ENCODE measurements at regions not wholly inside any gene's neighbourhood (a gene's known extent, or its start where the extent isn't known, plus 50 kb on each side); places are given as distances from the start of the nearest gene placed in this dataset.

GRCh38 chr15:46365572-46365971 lies 730.7 kb downstream of the SQOR start:
- no peak overlapping the region for H3K27ac ChIP-seq (ENCODE audit: low read depth, low read length)
- Mint-ChIP-seq H3K4me1 (no peaks in the 10 kb centered on the region), H3K27me3 (peaks cover 0 to 2% of the 10 kb centered on the region in 2 donors), H3K36me3 (no peaks in the 10 kb centered on the region), H3K4me3 (no peak overlapping the region), H3K9me3 (peaks cover 4 to 12% (median 7%) of the 10 kb centered on the region in 8 donors), H3K27ac (no peak overlapping the region)
- no peaks in the 10 kb centered on the region for H3K27me3 ChIP-seq (ENCODE audit: insufficient read depth, low read length)
- intact Hi-C loops (cut with micrococcal nuclease) = no loop called here
- H3K4me1 ChIP-seq (ENCODE audit: insufficient read depth, low read length) = no peaks in the 10 kb centered on the region
- DNase-seq = no peak
- no peaks in the 10 kb centered on the region for H3K36me3 ChIP-seq (ENCODE audit: insufficient read depth, low read length)
- no peak overlapping the region for H3K4me3 ChIP-seq (ENCODE audit: low read length in 2 of 2)
- ChIA-PET POLR2A (ENCODE audit: partially characterized antibody) (no interaction called here), CTCF (ENCODE audit: partially characterized antibody) (no interaction called here)
- no peaks in the 10 kb centered on the region for H3K9me3 ChIP-seq (ENCODE audit: control insufficient read depth in 1 of 2, low read length in 2 of 2)

GRCh38 chr15:46366360-46367007 lies 731.7 kb downstream of the SQOR start:
- no peak overlapping the region for H3K27ac Mint-ChIP-seq
- H3K4me1 ChIP-seq (ENCODE audit: insufficient read depth, low read length) = no peaks in the 10 kb centered on the region
- no peaks in the 10 kb centered on the region for H3K27me3 ChIP-seq (ENCODE audit: insufficient read depth, low read length)
- POLR2A ChIA-PET (ENCODE audit: partially characterized antibody) = no interaction called here
- no peak for DNase-seq
- H3K4me3 ChIP-seq (ENCODE audit: low read length in 2 of 2) = no peak overlapping the region
- H3K9me3 Mint-ChIP-seq = peaks cover 4 to 19% (median 9%) of the 10 kb centered on the region in 8 donors
- no peak overlapping the region for H3K27ac ChIP-seq (ENCODE audit: low read depth, low read length)
- intact Hi-C loops (cut with micrococcal nuclease) = no loop called here
- H3K36me3 Mint-ChIP-seq = no peaks in the 10 kb centered on the region
- no peaks in the 10 kb centered on the region for H3K9me3 ChIP-seq (ENCODE audit: control insufficient read depth in 1 of 2, low read length in 2 of 2)
- no peak overlapping the region for H3K4me3 Mint-ChIP-seq
- H3K4me1 Mint-ChIP-seq = no peaks in the 10 kb centered on the region
- no peaks in the 10 kb centered on the region for H3K36me3 ChIP-seq (ENCODE audit: insufficient read depth, low read length)
- H3K27me3 Mint-ChIP-seq = peaks cover 0 to 2% of the 10 kb centered on the region in 2 donors
- CTCF ChIA-PET (ENCODE audit: partially characterized antibody) = no interaction called here

- CTCF ChIA-PET (ENCODE audit: partially characterized antibody) = no interaction called here
- no peaks in the 10 kb centered on the region for H3K36me3 Mint-ChIP-seq
- Histone ChIP-seq H3K27me3 (ENCODE audit: insufficient read depth, low read length) (no peaks in the 10 kb centered on the region), H3K27ac (ENCODE audit: low read depth, low read length) (no peak overlapping the region), H3K4me3 (ENCODE audit: low read length in 2 of 2) (no peak overlapping the region), H3K9me3 (ENCODE audit: control insufficient read depth in 1 of 2, low read length in 2 of 2) (no peaks in the 10 kb centered on the region), H3K4me1 (ENCODE audit: insufficient read depth, low read length) (no peaks in the 10 kb centered on the region), H3K36me3 (ENCODE audit: insufficient read depth, low read length) (no peaks in the 10 kb centered on the region)
- no peak for DNase-seq
- no peaks in the 10 kb centered on the region for H3K4me1 Mint-ChIP-seq
- intact Hi-C loops (cut with micrococcal nuclease) = no loop called here
- H3K27me3 Mint-ChIP-seq = no peaks in the 10 kb centered on the region
- H3K27ac Mint-ChIP-seq = no peak overlapping the region
- POLR2A ChIA-PET (ENCODE audit: partially characterized antibody) = no interaction called here
- peaks cover 0 to 5% (median 2%) of the 10 kb centered on the region in 8 donors for H3K9me3 Mint-ChIP-seq
- no peak overlapping the region for H3K4me3 Mint-ChIP-seq
These were observed 749.1 kb downstream of the SQOR start for GRCh38 chr15:46383978-46384377.

- no peak for DNase-seq
- no peak overlapping the region for H3K4me3 ChIP-seq (ENCODE audit: low read length in 2 of 2)
- H3K9me3 ChIP-seq (ENCODE audit: control insufficient read depth in 1 of 2, low read length in 2 of 2) = peaks cover 0 to 3% of the 10 kb centered on the region in 2 donors
- POLR2A ChIA-PET (ENCODE audit: partially characterized antibody) = no interaction called here
- H3K27ac ChIP-seq (ENCODE audit: low read depth, low read length) = no peak overlapping the region
- H3K27me3 Mint-ChIP-seq = no peaks in the 10 kb centered on the region
- H3K36me3 Mint-ChIP-seq = no peaks in the 10 kb centered on the region
- H3K4me1 ChIP-seq (ENCODE audit: insufficient read depth, low read length) = no peaks in the 10 kb centered on the region
- intact Hi-C loops (cut with micrococcal nuclease) = no loop called here
- no peak overlapping the region for H3K27ac Mint-ChIP-seq
- peaks cover 2 to 15% (median 11%) of the 10 kb centered on the region in 8 donors for H3K9me3 Mint-ChIP-seq
- H3K4me1 Mint-ChIP-seq = no peaks in the 10 kb centered on the region
- H3K4me3 Mint-ChIP-seq = no peak overlapping the region
- H3K36me3 ChIP-seq (ENCODE audit: insufficient read depth, low read length) = no peaks in the 10 kb centered on the region
- H3K27me3 ChIP-seq (ENCODE audit: insufficient read depth, low read length) = no peaks in the 10 kb centered on the region
- CTCF ChIA-PET (ENCODE audit: partially characterized antibody) = no interaction called here
These were observed 751.5 kb downstream of the SQOR start for GRCh38 chr15:46386356-46386755.

GRCh38 chr15:46389739-46390138 lies 754.9 kb downstream of the SQOR start:
- H3K4me3 ChIP-seq (ENCODE audit: low read length in 2 of 2) = no peak overlapping the region
- peaks cover 0 to 3% of the 10 kb centered on the region in 2 donors for H3K9me3 ChIP-seq (ENCODE audit: control insufficient read depth in 1 of 2, low read length in 2 of 2)
- DNase-seq = no peak
- H3K27me3 Mint-ChIP-seq = no peaks in the 10 kb centered on the region
- ChIA-PET POLR2A (ENCODE audit: partially characterized antibody) (no interaction called here), CTCF (ENCODE audit: partially characterized antibody) (no interaction called here)
- H3K9me3 Mint-ChIP-seq = peaks cover 0 to 22% (median 13%) of the 10 kb centered on the region in 8 donors
- no peaks in the 10 kb centered on the region for H3K27me3 ChIP-seq (ENCODE audit: insufficient read depth, low read length)
- H3K4me1 Mint-ChIP-seq = no peaks in the 10 kb centered on the region
- intact Hi-C loops (cut with micrococcal nuclease) = no loop called here
- H3K4me1 ChIP-seq (ENCODE audit: insufficient read depth, low read length) = no peaks in the 10 kb centered on the region
- no peak overlapping the region for H3K4me3 Mint-ChIP-seq
- H3K36me3 Mint-ChIP-seq = peaks cover 0 to 4% of the 10 kb centered on the region in 2 donors
- H3K36me3 ChIP-seq (ENCODE audit: insufficient read depth, low read length) = no peaks in the 10 kb centered on the region
- no peak overlapping the region for H3K27ac Mint-ChIP-seq
- H3K27ac ChIP-seq (ENCODE audit: low read depth, low read length) = no peak overlapping the region

- H3K27me3 Mint-ChIP-seq = no peaks in the 10 kb centered on the region
- intact Hi-C loops (cut with micrococcal nuclease) = no loop called here
- Histone ChIP-seq H3K9me3 (ENCODE audit: control insufficient read depth in 1 of 2, low read length in 2 of 2) (peaks cover 0 to 3% of the 10 kb centered on the region in 2 donors), H3K36me3 (ENCODE audit: insufficient read depth, low read length) (no peaks in the 10 kb centered on the region), H3K4me3 (ENCODE audit: low read length in 2 of 2) (no peak overlapping the region), H3K4me1 (ENCODE audit: insufficient read depth, low read length) (no peaks in the 10 kb centered on the region), H3K27ac (ENCODE audit: low read depth, low read length) (no peak overlapping the region), H3K27me3 (ENCODE audit: insufficient read depth, low read length) (no peaks in the 10 kb centered on the region)
- DNase-seq = no peak
- H3K4me3 Mint-ChIP-seq = no peak overlapping the region
- CTCF ChIA-PET (ENCODE audit: partially characterized antibody) = no interaction called here
- no peaks in the 10 kb centered on the region for H3K4me1 Mint-ChIP-seq
- H3K27ac Mint-ChIP-seq = no peak overlapping the region
- POLR2A ChIA-PET (ENCODE audit: partially characterized antibody) = no interaction called here
- H3K9me3 Mint-ChIP-seq = peaks cover 0 to 23% (median 15%) of the 10 kb centered on the region in 8 donors
- H3K36me3 Mint-ChIP-seq = peaks cover 0 to 4% of the 10 kb centered on the region in 2 donors
These were observed 759.6 kb downstream of the SQOR start for GRCh38 chr15:46394463-46394862.

GRCh38 chr15:46408312-46408711 lies 773.5 kb downstream of the SQOR start:
- Mint-ChIP-seq H3K27me3 (no peaks in the 10 kb centered on the region), H3K4me1 (no peaks in the 10 kb centered on the region), H3K36me3 (no peaks in the 10 kb centered on the region), H3K9me3 (peaks cover 0 to 3% (median 0%) of the 10 kb centered on the region in 8 donors), H3K4me3 (no peak overlapping the region), H3K27ac (no peak overlapping the region)
- Histone ChIP-seq H3K4me3 (ENCODE audit: low read length in 2 of 2) (no peak overlapping the region), H3K27ac (ENCODE audit: low read depth, low read length) (no peak overlapping the region), H3K9me3 (ENCODE audit: control insufficient read depth in 1 of 2, low read length in 2 of 2) (no peaks in the 10 kb centered on the region), H3K36me3 (ENCODE audit: insufficient read depth, low read length) (no peaks in the 10 kb centered on the region), H3K27me3 (ENCODE audit: insufficient read depth, low read length) (no peaks in the 10 kb centered on the region), H3K4me1 (ENCODE audit: insufficient read depth, low read length) (no peaks in the 10 kb centered on the region)
- intact Hi-C loops (cut with micrococcal nuclease) = no loop called here
- ChIA-PET CTCF (ENCODE audit: partially characterized antibody) (no interaction called here), POLR2A (ENCODE audit: partially characterized antibody) (no interaction called here)
- no peak for DNase-seq

- CTCF ChIA-PET (ENCODE audit: partially characterized antibody) = no interaction called here
- no peak for DNase-seq
- Mint-ChIP-seq H3K36me3 (no peaks in the 10 kb centered on the region), H3K4me1 (no peaks in the 10 kb centered on the region), H3K9me3 (peaks cover 0 to 7% (median 0%) of the 10 kb centered on the region in 8 donors), H3K27ac (no peak overlapping the region), H3K4me3 (no peak overlapping the region), H3K27me3 (no peaks in the 10 kb centered on the region)
- intact Hi-C loops (cut with micrococcal nuclease) = no loop called here
- Histone ChIP-seq H3K36me3 (ENCODE audit: insufficient read depth, low read length) (no peaks in the 10 kb centered on the region), H3K4me1 (ENCODE audit: insufficient read depth, low read length) (no peaks in the 10 kb centered on the region), H3K4me3 (ENCODE audit: low read length in 2 of 2) (no peak overlapping the region), H3K27ac (ENCODE audit: low read depth, low read length) (no peak overlapping the region), H3K27me3 (ENCODE audit: insufficient read depth, low read length) (no peaks in the 10 kb centered on the region), H3K9me3 (ENCODE audit: control insufficient read depth in 1 of 2, low read length in 2 of 2) (no peaks in the 10 kb centered on the region)
- POLR2A ChIA-PET (ENCODE audit: partially characterized antibody) = no interaction called here
These were observed 775.0 kb downstream of the SQOR start for GRCh38 chr15:46409841-46410301.
